ENCODE measurements at regions not wholly inside any gene's neighbourhood (a gene's known extent, or its start where the extent isn't known, plus 50 kb on each side); places are given as distances from the start of the nearest gene placed in this dataset.
A peak's percentile ranks its signal among the peaks of the same experiment; 100 is the strongest.

DNA sequence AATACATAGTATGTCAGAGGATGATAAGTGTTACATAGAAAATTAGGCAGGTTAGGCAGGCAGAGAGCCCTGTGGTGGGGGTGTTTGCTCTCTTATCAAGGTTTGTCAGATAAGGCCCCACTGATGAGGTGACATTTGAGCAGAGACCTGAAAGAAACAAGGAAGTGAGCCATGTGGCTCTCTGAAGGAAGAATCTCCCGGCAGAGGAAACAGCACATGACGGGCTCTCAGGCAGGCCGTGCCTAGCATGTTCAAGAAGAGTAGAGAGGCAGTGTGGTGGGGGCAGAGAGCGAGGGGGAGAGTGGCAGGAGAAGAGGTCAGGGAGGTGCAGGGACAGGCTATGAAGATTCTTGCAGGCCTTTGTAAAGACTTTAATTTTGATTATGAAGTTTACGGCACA, 82.0 kb upstream of the ASIC2 start:
- DNase-seq (ENCODE audit: low spot score) = no peak
- BruUV-seq (replicated peaks) = no TSS peak
- Histone ChIP-seq H3K36me3 (ENCODE audit: insufficient read depth, low read length, poor library complexity, severe bottlenecking) (no peaks in the 10 kb centered on the region), H3K27me3 (replicated peaks; ENCODE audit: insufficient read depth, low read depth, low read length, poor library complexity) (no peaks in the 10 kb centered on the region), H3K27ac (ENCODE audit: low read depth, low read length, poor library complexity, severe bottlenecking) (no peak overlapping the region), H3K9me3 (ENCODE audit: low read depth, low read length, poor library complexity, severe bottlenecking) (no peaks in the 10 kb centered on the region), H3K4me3 (ENCODE audit: low read depth, low read length, poor library complexity, severe bottlenecking) (no peak overlapping the region), H3K4me1 (ENCODE audit: insufficient read depth, low read length, poor library complexity, severe bottlenecking) (no peaks in the 10 kb centered on the region)
- intact Hi-C loops (cut with micrococcal nuclease; ENCODE audit: unreplicated experiment) = no loop called here
- CTCF ChIA-PET = no interaction called here
- POLR2A ChIA-PET (ENCODE audit: low non-redundant PET) = no interaction called here
- TF ChIP-seq, protein P1, sequence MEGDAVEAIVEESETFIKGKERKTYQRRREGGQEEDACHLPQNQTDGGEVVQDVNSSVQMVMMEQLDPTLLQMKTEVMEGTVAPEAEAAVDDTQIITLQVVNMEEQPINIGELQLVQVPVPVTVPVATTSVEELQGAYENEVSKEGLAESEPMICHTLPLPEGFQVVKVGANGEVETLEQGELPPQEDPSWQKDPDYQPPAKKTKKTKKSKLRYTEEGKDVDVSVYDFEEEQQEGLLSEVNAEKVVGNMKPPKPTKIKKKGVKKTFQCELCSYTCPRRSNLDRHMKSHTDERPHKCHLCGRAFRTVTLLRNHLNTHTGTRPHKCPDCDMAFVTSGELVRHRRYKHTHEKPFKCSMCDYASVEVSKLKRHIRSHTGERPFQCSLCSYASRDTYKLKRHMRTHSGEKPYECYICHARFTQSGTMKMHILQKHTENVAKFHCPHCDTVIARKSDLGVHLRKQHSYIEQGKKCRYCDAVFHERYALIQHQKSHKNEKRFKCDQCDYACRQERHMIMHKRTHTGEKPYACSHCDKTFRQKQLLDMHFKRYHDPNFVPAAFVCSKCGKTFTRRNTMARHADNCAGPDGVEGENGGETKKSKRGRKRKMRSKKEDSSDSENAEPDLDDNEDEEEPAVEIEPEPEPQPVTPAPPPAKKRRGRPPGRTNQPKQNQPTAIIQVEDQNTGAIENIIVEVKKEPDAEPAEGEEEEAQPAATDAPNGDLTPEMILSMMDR (conservative IDR thresholded peaks at IDR 0.05; ENCODE audit: low read depth, low read length) = no peak
- TF ChIP-seq EZH2 (IDR thresholded peaks at IDR 0.05; ENCODE audit: borderline replicate concordance, low read depth, low read length, poor library complexity, severe bottlenecking) = no peak

DNA sequence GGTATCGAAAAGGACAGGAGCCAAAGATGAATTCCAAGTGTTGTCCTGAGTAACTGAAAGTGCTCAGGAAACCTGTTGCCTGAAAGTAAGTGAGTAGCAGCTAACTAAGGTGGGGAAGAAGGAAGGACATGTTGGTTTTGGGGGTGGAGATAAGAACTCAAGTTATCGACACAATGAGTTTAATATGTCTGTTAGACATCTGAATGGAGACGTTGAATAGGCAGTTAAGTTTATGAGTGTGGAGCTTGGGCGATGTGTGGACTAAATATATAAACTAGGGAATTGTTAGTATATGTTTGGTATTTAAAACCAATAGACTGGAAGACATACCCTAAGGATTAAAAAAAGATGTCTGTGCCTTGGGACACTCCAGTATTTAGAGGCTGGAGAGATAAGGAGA, 82.7 kb upstream of the ASIC2 start:
- Histone ChIP-seq H3K4me1 (ENCODE audit: insufficient read depth, low read length, poor library complexity, severe bottlenecking) (no peaks in the 10 kb centered on the region), H3K36me3 (ENCODE audit: insufficient read depth, low read length, poor library complexity, severe bottlenecking) (no peaks in the 10 kb centered on the region), H3K4me3 (ENCODE audit: low read depth, low read length, poor library complexity, severe bottlenecking) (no peak overlapping the region), H3K27ac (ENCODE audit: low read depth, low read length, poor library complexity, severe bottlenecking) (no peak overlapping the region), H3K9me3 (ENCODE audit: low read depth, low read length, poor library complexity, severe bottlenecking) (no peaks in the 10 kb centered on the region), H3K27me3 (replicated peaks; ENCODE audit: insufficient read depth, low read depth, low read length, poor library complexity) (no peaks in the 10 kb centered on the region)
- TF ChIP-seq, protein P1 (conservative IDR thresholded peaks at IDR 0.05; ENCODE audit: low read depth, low read length) = no peak
- no peak for TF ChIP-seq EZH2 (IDR thresholded peaks at IDR 0.05; ENCODE audit: borderline replicate concordance, low read depth, low read length, poor library complexity, severe bottlenecking)
- ChIA-PET CTCF (no interaction called here), POLR2A (ENCODE audit: low non-redundant PET) (no interaction called here)
- BruUV-seq (replicated peaks) = no TSS peak
- intact Hi-C loops (cut with micrococcal nuclease; ENCODE audit: unreplicated experiment) = no loop called here
- DNase-seq (ENCODE audit: low spot score) = no peak

DNA sequence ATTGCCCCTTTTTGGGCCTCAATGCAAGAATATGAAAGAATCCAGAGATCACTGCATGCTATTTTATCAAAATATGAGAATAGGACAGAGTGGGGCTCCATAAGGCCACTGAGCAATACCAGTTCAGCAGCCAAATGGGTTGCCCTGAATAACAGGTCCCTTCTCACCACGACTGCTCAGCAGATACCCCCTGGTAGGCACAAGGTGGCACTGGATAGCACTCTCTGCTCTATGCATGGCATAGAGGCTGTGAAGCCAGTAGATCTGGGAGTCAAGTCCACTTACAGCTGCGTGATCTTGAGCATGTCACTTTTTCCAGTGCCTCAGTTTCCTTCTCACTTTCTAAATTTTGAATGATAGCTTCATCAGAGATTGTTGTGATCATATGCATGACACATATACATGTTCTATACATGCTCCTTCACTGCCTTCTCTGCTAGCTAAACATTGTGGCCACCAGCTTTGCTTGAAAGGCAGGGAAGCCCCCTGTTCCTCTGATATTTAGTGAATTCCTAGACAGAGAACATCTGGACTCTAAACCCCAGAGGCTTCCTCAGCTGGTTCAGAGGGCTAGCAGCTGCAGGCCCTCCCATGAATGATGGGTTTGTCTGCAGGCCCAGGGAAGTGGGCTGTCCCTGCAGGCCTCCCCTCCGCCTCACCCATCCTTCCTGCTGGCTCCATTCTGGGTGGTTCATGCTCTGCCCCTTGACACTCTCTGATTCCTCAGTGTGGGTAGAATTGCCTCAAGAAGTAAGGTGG, 84.9 kb upstream of the ASIC2 start:
- TF ChIP-seq, protein P1 (conservative IDR thresholded peaks at IDR 0.05; ENCODE audit: low read depth, low read length) = 0 out of 2 replicates have a peak, but pooled peaks have one; percentile 13
- no peak for TF ChIP-seq EZH2 (IDR thresholded peaks at IDR 0.05; ENCODE audit: borderline replicate concordance, low read depth, low read length, poor library complexity, severe bottlenecking)
- H3K36me3 ChIP-seq (ENCODE audit: insufficient read depth, low read length, poor library complexity, severe bottlenecking) = no peaks in the 10 kb centered on the region
- no TSS peak for BruUV-seq (replicated peaks)
- no peaks in the 10 kb centered on the region for H3K9me3 ChIP-seq (ENCODE audit: low read depth, low read length, poor library complexity, severe bottlenecking)
- ChIA-PET POLR2A (ENCODE audit: low non-redundant PET) (no interaction called here), CTCF (no interaction called here)
- no peaks in the 10 kb centered on the region for H3K4me1 ChIP-seq (ENCODE audit: insufficient read depth, low read length, poor library complexity, severe bottlenecking)
- intact Hi-C loops (cut with micrococcal nuclease; ENCODE audit: unreplicated experiment) = no loop called here
- no peak for DNase-seq (ENCODE audit: low spot score)
- H3K27ac ChIP-seq (ENCODE audit: low read depth, low read length, poor library complexity, severe bottlenecking) = no peak overlapping the region
- no peaks in the 10 kb centered on the region for H3K27me3 ChIP-seq (replicated peaks; ENCODE audit: insufficient read depth, low read depth, low read length, poor library complexity)
- no peak overlapping the region for H3K4me3 ChIP-seq (ENCODE audit: low read depth, low read length, poor library complexity, severe bottlenecking)
